HG03066 (cell line): ENCODE measurements at regions not wholly inside any gene's neighbourhood (a gene's known extent, or its start where the extent isn't known, plus 50 kb on each side); places are given as distances from the start of the nearest gene placed in this dataset.
"Not testable (repeated sequence)": the region's sequence is repeated elsewhere in the genome, so short reads cannot be mapped to it uniquely, and the experiment has no call there.

Experiments used
- ATAC-seq: cut with Tn5 transposase; IDR thresholded peaks from one replicate; pipeline ENCODE4 v1.9.1; 2021; ENCODE audit warnings: low read depth; ENCODE audit not compliant: unreplicated experiment

GRCh38 chr14:92223025-92223424, 99.9 kb upstream of the SLC24A4 start:
- ATAC-seq, result no peak

DNA sequence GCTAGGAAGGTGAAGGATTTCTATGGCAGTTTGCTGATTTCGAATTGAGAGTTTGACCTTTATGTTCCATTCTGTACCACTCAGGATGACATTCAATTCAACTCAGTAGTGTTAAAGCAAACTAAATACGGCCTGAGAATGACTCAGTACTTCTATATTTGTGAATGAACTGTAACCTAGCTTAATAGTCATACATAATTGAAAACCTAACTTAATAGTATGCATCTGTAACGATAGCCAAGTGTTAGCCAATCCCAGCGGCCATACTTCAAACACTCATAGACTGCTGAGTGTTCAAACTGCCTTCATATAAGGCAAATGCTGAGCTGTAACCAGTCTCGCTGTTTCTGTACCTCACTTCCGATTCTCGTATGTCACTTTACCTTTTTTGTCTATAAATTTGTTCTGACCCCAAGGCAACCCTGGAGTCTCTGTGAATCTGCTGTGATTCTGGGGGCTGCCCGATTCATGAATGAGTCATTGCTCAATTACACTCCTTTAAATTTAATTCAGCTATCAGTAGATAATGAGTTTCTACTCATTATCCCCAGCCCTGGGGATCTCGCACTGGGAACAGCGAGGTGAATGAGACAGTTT, 98.5 kb upstream of the SLC24A4 start:
- no peak for ATAC-seq

DNA sequence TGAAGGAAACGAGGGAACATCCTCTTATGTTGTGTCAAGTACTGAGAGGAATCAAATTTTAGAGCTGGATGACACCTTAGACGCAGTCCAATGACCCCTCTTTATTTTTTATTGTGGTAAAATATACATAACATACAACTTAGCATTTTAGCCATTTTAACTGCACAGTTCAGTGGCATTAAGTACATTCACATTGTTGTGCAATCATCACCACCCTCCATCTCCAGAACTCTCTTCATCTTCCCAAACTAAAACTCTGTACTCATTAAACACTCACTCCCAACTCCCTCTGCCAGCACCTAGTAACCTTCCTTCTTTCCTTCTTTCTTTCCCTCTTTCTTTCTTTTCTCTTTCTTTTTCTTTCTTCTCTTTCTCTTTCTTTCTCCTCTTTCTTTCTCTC, 97.2 kb upstream of the SLC24A4 start:
- ATAC-seq, result no peak

DNA sequence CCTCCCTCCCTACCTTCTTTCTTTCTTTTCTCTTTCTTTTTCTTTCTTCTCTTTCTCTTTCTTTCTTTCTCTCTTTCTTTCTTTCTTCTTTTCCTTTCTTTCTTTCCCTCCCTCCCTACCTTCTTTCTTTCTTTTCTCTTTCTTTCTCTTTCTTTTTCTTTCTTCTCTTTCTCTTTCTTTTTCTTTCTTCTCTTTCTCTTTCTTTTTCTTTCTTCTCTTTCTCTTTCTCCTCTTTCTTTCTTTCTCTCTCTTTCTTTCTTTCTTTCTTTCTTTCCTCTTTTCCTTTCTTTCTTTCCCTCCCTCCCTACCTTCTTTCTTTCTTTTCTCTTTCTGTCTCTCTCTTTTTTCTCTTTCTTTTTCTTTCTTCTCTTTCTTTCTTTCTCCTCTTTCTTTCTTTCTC, 96.8 kb upstream of the SLC24A4 start:
- ATAC-seq, result not testable (repeated sequence)

- ATAC-seq, result no peak
Measured at GRCh38 chr14:92236243-92236900, 86.6 kb upstream of the SLC24A4 start.

- no peak for ATAC-seq
Measured at GRCh38 chr14:92240658-92241057, 82.3 kb upstream of the SLC24A4 start.

DNA sequence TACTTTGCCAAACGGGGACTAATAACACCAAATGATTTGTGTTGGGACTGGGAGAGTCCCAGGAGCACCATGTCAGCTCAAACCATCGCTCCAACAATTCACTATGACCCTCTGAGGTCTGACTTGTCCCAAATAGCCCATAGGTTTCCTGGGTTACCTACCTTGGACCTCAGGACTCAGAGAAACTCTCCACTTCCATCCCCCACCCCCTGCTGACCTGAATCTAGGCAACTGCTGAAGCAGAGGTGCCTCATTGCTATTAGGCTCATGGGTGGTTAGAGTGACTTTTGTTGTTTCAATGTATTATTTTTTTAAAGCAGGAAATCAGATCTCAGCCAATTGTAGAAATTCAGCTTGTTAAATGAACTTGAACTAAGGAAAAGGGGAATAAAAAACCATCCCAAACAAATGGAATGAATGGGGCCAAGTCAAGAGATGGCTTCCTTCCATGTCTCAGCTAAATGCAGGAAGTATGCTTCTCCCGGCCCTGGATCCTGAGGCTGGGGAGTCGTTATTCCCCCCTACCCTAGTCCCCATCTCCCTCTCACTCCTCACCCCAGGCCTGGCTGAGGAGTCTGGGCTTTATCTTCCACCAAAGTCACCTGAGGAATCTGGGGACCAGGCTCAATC, 80.9 kb upstream of the SLC24A4 start:
- ATAC-seq, result no peak

DNA sequence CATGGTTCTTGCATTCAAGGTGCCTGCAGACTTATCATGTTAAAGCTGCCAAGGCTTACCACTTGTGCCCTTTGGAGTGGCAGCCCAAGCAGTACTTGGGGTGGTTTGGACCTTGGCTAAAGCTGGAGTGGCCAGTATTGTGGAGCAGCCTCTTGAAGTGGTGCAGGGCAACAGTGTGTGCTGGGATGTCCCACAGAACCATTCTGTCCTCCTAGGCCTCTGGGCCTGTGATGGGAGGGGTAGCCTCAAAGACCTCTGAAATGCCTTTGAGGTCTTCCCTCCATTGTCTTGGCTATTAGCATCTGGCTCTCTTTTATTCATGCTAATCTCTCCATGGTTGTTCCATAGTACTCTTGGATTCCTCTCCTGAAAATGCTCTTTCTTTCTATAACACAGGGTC, 78.2 kb upstream of the SLC24A4 start:
- no peak for ATAC-seq

DNA sequence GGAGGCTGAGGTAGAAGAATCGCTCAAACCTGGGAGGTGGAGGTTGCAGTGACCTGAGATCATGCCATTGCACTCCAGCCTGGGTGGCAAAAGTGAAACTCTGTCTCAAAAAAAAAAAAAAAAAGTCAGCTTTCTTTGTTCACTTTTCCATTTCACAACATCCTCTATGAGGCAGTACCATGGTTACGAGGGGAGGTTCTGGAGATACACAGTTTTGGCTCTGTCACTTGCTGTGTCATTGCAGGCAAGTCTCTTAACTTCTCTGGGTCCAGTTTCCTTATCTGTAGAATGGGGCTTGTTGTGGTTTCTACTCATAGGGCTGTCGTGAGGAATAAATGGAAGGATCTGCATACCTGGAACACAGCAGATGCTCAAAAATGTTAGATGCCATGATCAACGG, 75.6 kb upstream of the SLC24A4 start:
- ATAC-seq, result no peak

DNA sequence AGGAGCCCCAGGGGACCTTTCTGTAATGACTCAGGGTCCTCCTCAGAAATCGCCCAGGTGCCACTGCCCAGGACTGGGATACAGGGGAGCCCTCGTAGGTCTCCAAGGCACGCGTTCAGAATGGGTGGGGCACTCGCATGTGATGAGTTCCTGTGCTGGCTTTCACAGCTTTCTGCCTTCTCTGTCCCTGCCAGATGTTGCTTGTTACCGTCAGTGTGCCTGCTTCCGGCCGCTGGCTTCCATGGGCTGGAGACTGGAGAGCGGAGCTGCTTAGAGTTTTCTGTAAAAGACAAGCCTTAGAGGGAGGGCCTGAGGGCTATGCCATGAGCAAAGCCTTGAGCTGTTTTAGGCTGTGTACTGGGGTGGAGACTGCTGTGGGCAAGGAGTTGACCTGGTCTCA, 75.0 kb upstream of the SLC24A4 start:
- no peak for ATAC-seq

DNA sequence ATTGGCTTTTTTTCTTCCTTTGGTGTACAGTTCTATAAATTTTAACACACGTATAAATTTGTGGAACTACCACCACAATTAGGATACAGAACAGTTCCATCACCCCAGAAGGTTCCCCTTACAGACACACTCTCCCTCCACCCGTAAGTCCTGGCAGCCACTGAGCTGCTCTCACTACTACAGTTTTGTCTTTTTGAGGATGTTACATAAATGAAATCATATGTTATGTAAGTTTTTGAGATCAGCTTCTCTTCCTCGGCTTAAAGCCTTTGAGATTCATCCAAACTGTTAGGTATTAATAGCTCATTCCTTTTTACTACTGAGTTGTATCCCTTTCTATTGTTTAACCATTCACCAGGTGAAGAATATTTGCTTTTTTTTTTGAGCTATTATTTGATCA, 74.3 kb upstream of the SLC24A4 start:
- no peak for ATAC-seq

GRCh38 chr14:92250366-92250765, 72.6 kb upstream of the SLC24A4 start:
- ATAC-seq, result not testable (repeated sequence)

- no peak for ATAC-seq
Measured at GRCh38 chr14:92252323-92252722, 70.6 kb upstream of the SLC24A4 start.

- no peak for ATAC-seq
Measured at GRCh38 chr14:92253381-92253894, 69.5 kb upstream of the SLC24A4 start.

DNA sequence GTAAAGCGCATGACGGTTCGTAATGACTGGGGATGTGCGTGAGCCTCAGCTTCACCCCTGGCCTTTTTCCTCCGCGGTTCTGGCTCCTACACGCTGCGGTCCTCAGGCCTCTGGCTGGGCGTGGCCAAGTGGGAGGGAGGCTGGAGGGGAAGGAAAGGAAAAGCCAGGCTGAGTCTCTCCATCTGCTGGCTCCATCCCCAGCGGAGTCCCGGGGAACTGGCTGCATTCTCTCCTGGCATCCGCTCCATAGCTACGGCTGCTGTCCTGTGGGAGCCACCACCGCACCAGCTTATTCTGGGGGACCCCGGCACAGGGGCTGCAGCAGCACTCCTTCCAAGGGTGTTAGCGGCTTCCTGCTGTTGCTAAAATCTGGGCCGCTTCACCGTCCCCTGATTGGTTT, 68.2 kb upstream of the SLC24A4 start:
- no peak for ATAC-seq

GRCh38 chr14:92258934-92259333, 64.0 kb upstream of the SLC24A4 start:
- ATAC-seq, result no peak

GRCh38 chr14:92259613-92260357, 63.2 kb upstream of the SLC24A4 start:
- peak; percentile 65 for ATAC-seq

DNA sequence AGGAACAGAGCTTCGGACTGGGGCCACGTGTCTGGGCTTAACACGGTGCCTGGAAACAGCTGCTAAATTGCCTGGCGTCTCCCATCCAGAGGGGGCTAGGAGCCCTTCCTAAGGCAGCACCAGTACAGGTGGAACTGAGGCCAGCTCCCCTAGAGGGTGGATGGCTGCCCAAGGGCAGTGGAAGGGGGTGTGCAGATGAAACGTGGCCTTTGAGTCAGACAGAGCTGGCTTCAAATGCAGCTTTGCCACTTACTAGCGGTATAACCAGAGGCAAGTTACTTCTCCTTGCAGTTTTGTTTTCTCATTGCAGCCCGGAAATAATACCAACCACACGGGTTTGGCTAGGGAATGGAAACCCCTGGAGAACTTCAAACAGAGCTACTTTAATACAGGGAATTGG, 59.3 kb upstream of the SLC24A4 start:
- ATAC-seq, result no peak

DNA sequence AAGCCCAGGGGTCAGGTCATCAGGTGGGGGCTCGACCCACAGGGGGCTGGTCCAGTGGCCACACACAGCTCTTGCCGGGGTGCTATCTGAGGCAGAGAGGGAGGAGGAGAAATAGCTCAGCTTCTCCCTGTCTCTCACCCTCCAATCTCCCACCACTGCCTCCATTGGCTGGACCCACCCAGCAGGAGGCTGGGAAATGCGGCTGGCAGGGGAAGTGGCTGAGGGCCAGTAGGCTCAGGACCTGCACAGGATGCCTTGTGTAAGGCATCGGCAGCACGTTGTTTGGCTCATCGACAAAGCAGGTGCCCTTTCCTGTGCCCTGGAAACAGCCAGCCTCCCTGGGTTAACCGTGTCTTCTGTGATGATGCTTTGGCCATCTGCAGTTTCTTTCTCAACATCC, 58.8 kb upstream of the SLC24A4 start:
- no peak for ATAC-seq

GRCh38 chr14:92266216-92266615, 56.7 kb upstream of the SLC24A4 start:
- no peak for ATAC-seq
